ENCODE measurements at regions not wholly inside any gene's neighbourhood (a gene's known extent, or its start where the extent isn't known, plus 50 kb on each side); places are given as distances from the start of the nearest gene placed in this dataset.
A peak's percentile ranks its signal among the peaks of the same experiment; 100 is the strongest.

GRCh38 chr2:193668557-193669323 lies 1474.0 kb upstream of the TMEFF2 start:
- no peak for TF ChIP-seq EZH2phosphoT487 (IDR thresholded peaks at IDR 0.05; ENCODE audit: borderline replicate concordance)
- TF ChIP-seq CTCF (conservative IDR thresholded peaks at IDR 0.05; ENCODE audit: low read length) = no peak
- peak overlapping the region; percentile 60; the same call in 1 of the 2 replicates for H2AFZ ChIP-seq (ENCODE audit: low read length)

GRCh38 chr2:193627927-193628272 lies 1433.2 kb upstream of the TMEFF2 start:
- no peaks in the 10 kb centered on the region for H3K79me2 ChIP-seq (ENCODE audit: insufficient read depth, low read length)

More at GRCh38 chr2:193668557-193669323, 1474.0 kb upstream of the TMEFF2 start:
- no peaks in the 10 kb centered on the region for H3K9me2 ChIP-seq (replicated peaks; ENCODE audit: low read depth, low read length)
- H3K79me2 ChIP-seq (ENCODE audit: insufficient read depth, low read length) = no peaks in the 10 kb centered on the region
- H3K4me3 ChIP-seq (ENCODE audit: low read length, poor library complexity, severe bottlenecking) = no peak overlapping the region
- no peaks in the 10 kb centered on the region for H3K36me3 ChIP-seq (ENCODE audit: insufficient read depth, low read length)
- H3K4me2 ChIP-seq (ENCODE audit: low read depth, low read length, poor library complexity, severe bottlenecking) = no peak overlapping the region
- H3K9ac ChIP-seq (ENCODE audit: low read depth, low read length, poor library complexity, severe bottlenecking) = no peak overlapping the region
- no peaks in the 10 kb centered on the region for H4K20me1 ChIP-seq (ENCODE audit: insufficient read depth, low read length, poor library complexity, severe bottlenecking)
- H3K9me3 ChIP-seq (ENCODE audit: insufficient read depth, low read depth, low read length) = no peaks in the 10 kb centered on the region
- H3K4me1 ChIP-seq (ENCODE audit: insufficient read depth, low read length, poor library complexity, severe bottlenecking) = no peaks in the 10 kb centered on the region
- no peaks in the 10 kb centered on the region for H3F3A ChIP-seq (ENCODE audit: low read depth)
- no peaks in the 10 kb centered on the region for H3K27me3 ChIP-seq (ENCODE audit: insufficient read depth, low read length, poor library complexity, severe bottlenecking)

GRCh38 chr2:193627187-193627926 lies 1432.6 kb upstream of the TMEFF2 start:
- H3K4me1 ChIP-seq (ENCODE audit: insufficient read depth, low read length, poor library complexity, severe bottlenecking) = no peaks in the 10 kb centered on the region
- no peak overlapping the region for H3K4me2 ChIP-seq (ENCODE audit: low read depth, low read length, poor library complexity, severe bottlenecking)
- no peaks in the 10 kb centered on the region for H3K9me2 ChIP-seq (replicated peaks; ENCODE audit: low read depth, low read length)
- H3K4me3 ChIP-seq (ENCODE audit: low read length, poor library complexity, severe bottlenecking) = no peak overlapping the region
- H3K9me3 ChIP-seq (ENCODE audit: insufficient read depth, low read depth, low read length) = no peaks in the 10 kb centered on the region
- H4K20me1 ChIP-seq (ENCODE audit: insufficient read depth, low read length, poor library complexity, severe bottlenecking) = no peaks in the 10 kb centered on the region
- H3K9ac ChIP-seq (ENCODE audit: low read depth, low read length, poor library complexity, severe bottlenecking) = no peak overlapping the region
- H3K36me3 ChIP-seq (ENCODE audit: insufficient read depth, low read length) = no peaks in the 10 kb centered on the region
- H3K79me2 ChIP-seq (ENCODE audit: insufficient read depth, low read length) = no peaks in the 10 kb centered on the region
- no peaks in the 10 kb centered on the region for H3K27me3 ChIP-seq (ENCODE audit: insufficient read depth, low read length, poor library complexity, severe bottlenecking)
- TF ChIP-seq CTCF (conservative IDR thresholded peaks at IDR 0.05; ENCODE audit: low read length) (no peak), EZH2phosphoT487 (IDR thresholded peaks at IDR 0.05; ENCODE audit: borderline replicate concordance) (no peak)
- H3F3A ChIP-seq (ENCODE audit: low read depth) = no peaks in the 10 kb centered on the region
- no peak overlapping the region for H2AFZ ChIP-seq (ENCODE audit: low read length)

More at GRCh38 chr2:193627927-193628272, 1433.2 kb upstream of the TMEFF2 start:
- no peaks in the 10 kb centered on the region for H3F3A ChIP-seq (ENCODE audit: low read depth)
- no peak overlapping the region for H2AFZ ChIP-seq (ENCODE audit: low read length)
- H3K9me2 ChIP-seq (replicated peaks; ENCODE audit: low read depth, low read length) = no peaks in the 10 kb centered on the region
- no peaks in the 10 kb centered on the region for H4K20me1 ChIP-seq (ENCODE audit: insufficient read depth, low read length, poor library complexity, severe bottlenecking)
- H3K36me3 ChIP-seq (ENCODE audit: insufficient read depth, low read length) = no peaks in the 10 kb centered on the region
- H3K4me3 ChIP-seq (ENCODE audit: low read length, poor library complexity, severe bottlenecking) = no peak overlapping the region
- no peaks in the 10 kb centered on the region for H3K9me3 ChIP-seq (ENCODE audit: insufficient read depth, low read depth, low read length)
- no peak for TF ChIP-seq EZH2phosphoT487 (IDR thresholded peaks at IDR 0.05; ENCODE audit: borderline replicate concordance)
- TF ChIP-seq CTCF (conservative IDR thresholded peaks at IDR 0.05; ENCODE audit: low read length) = no peak
- no peak overlapping the region for H3K9ac ChIP-seq (ENCODE audit: low read depth, low read length, poor library complexity, severe bottlenecking)
- H3K27me3 ChIP-seq (ENCODE audit: insufficient read depth, low read length, poor library complexity, severe bottlenecking) = no peaks in the 10 kb centered on the region
- no peak overlapping the region for H3K4me2 ChIP-seq (ENCODE audit: low read depth, low read length, poor library complexity, severe bottlenecking)
- H3K4me1 ChIP-seq (ENCODE audit: insufficient read depth, low read length, poor library complexity, severe bottlenecking) = no peaks in the 10 kb centered on the region
